SU-DHL-6 (cell line): ENCODE measurements at regions not wholly inside any gene's neighbourhood (a gene's known extent, or its start where the extent isn't known, plus 50 kb on each side); places are given as distances from the start of the nearest gene placed in this dataset.

Source experiments
- H2AFZ ChIP-seq: fragments of 200-600 bp; sonication (generic); 2 replicates; pipeline ENCODE4 v1.6.1; 2014; ENCODE audit warnings: low read depth, mild to moderate bottlenecking, moderate library complexity, mixed read lengths, antibody characterized with exemption, low read length; ENCODE audit not compliant: severe bottlenecking
- H3F3A ChIP-seq: fragments of 200-600 bp; shearing (Covaris generic); 2 replicates; pipeline ENCODE4 v1.6.0; 2016; ENCODE audit warnings: antibody characterized with exemption, mild to moderate bottlenecking; ENCODE audit not compliant: insufficient read depth
- H3K27ac ChIP-seq: fragments of 200-600 bp; sonication (generic); 2 replicates; pipeline ENCODE4 v1.5.1; 2016; ENCODE audit warnings: low read depth, mild to moderate bottlenecking, low read length, moderate library complexity, mixed read lengths
- H3K27me3 ChIP-seq: fragments of 200-600 bp; sonication (generic), shearing (Covaris generic); 2 replicates; pipeline ENCODE4 v1.6.0; 2014; ENCODE audit warnings: mild to moderate bottlenecking, low read length
- H3K36me3 ChIP-seq: fragments of 200-600 bp; sonication (generic); 2 replicates; pipeline ENCODE4 v1.6.1; 2014; ENCODE audit warnings: mild to moderate bottlenecking, low read length, mixed read lengths
- H3K4me2 ChIP-seq: fragments of 300-600, 200-600 bp; shearing (Covaris generic), sonication (generic); 2 replicates; pipeline ENCODE4 v1.6.0; 2014; ENCODE audit warnings: low read length, low read depth, mild to moderate bottlenecking; ENCODE audit not compliant: poor library complexity, severe bottlenecking
- H3K4me3 ChIP-seq: fragments of 200-600 bp; sonication (generic); 2 replicates; pipeline ENCODE4 v1.5.1; 2014; ENCODE audit warnings: antibody characterized with exemption, low read length, mild to moderate bottlenecking, mixed read lengths; ENCODE audit not compliant: insufficient read depth, poor library complexity, severe bottlenecking
- H3K79me2 ChIP-seq: fragments of 200-600 bp; sonication (generic); 2 replicates; pipeline ENCODE4 v1.6.1; 2014; ENCODE audit warnings: mild to moderate bottlenecking, low read length, moderate library complexity; ENCODE audit not compliant: insufficient read depth
- H3K9ac ChIP-seq: fragments of 200-600 bp; sonication (generic); 2 replicates; pipeline ENCODE4 v1.7.0; 2014; ENCODE audit warnings: mild to moderate bottlenecking, low read length
- H3K9me2 ChIP-seq: fragments of 200-600 bp; sonication (generic); replicated peaks from 2 replicates; pipeline ENCODE4 v1.6.1; 2014; ENCODE audit warnings: low read length; ENCODE audit not compliant: insufficient read depth
- H3K9me3 ChIP-seq: fragments of 200-600 bp; sonication (generic); 2 replicates; pipeline ENCODE4 v1.6.1; 2014; ENCODE audit warnings: low read length, mixed read lengths; ENCODE audit not compliant: insufficient read depth
- H4K20me1 ChIP-seq: fragments of 200-600 bp; sonication (generic); 2 replicates; pipeline ENCODE4 v1.6.1; 2014; ENCODE audit warnings: low read depth, mild to moderate bottlenecking, antibody characterized with exemption, low read length, moderate library complexity, mixed read lengths
- EZH2phosphoT487 ChIP-seq: fragments of 200-600 bp; sonication (generic), shearing (Covaris generic); conservative IDR thresholded peaks from 2 replicates; pipeline ENCODE4 v1.6.1; 2018; ENCODE audit warnings: mild to moderate bottlenecking, antibody characterized with exemption, low read length, moderate library complexity, mixed read lengths
- TF ChIP-seq, protein P1 (sequence below): fragments of 200-600 bp; sonication (generic); IDR thresholded peaks from one replicate; pipeline ENCODE4 v1.5.1; 2017; ENCODE audit warnings: antibody characterized with exemption, mild to moderate bottlenecking, low read length, moderate library complexity; ENCODE audit not compliant: insufficient read depth, poor library complexity, severe bottlenecking

DNA sequence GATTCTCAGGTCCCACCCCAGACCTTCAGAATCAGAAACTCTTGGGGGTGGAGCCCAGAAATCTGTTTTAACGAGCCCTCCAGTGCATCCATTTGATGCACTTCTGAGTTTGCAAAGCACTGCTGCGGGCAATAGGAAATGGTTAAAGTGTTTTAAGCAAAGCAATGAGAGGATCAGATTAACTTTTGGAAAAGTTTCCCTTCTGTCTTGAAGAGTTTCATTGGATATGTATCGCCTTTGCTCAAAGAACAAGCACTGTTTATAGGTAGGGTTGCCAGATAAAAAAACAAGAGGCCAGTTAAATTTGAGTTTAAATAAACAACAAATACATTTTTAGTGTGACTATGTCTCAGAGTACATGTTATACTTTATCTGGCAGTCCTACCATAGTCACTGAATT lies 226.0 kb downstream of the BMP7 start:
- no peak overlapping the region for H2AFZ ChIP-seq
- no peak overlapping the region for H3K4me2 ChIP-seq
- H3K9me3 ChIP-seq: no peaks in the 10 kb centered on the region

DNA sequence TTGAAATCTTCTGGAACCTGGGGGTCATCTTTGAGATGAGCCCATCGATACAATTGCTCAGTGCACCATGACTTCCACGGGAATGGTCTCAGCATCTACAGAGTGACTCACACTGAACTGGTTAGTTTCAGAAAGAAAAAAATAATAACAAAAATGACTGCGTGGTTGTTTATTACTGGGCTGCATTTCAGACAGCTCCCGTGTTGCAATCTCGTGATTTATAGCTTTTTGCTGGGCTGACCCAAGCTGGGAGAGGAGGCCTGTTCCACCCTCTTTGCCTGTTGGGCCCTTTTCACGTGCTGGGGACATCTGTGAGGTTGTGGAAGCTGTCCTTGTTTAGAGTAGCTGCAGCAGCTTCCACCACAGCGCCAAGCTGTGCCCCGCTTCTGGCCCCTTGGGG lies 225.5 kb downstream of the BMP7 start:
- H3F3A ChIP-seq: no peaks in the 10 kb centered on the region
- no peaks in the 10 kb centered on the region for H3K9me2 ChIP-seq
- H4K20me1 ChIP-seq: no peaks in the 10 kb centered on the region
- no peak overlapping the region for H2AFZ ChIP-seq
- H3K27ac ChIP-seq: no peak overlapping the region
- 0 out of 2 replicates have a peak, but pooled peaks cover 3% of the 10 kb centered on the region for H3K27me3 ChIP-seq
- no peaks in the 10 kb centered on the region for H3K36me3 ChIP-seq
- TF ChIP-seq EZH2phosphoT487: no peak
- TF ChIP-seq, protein P1, sequence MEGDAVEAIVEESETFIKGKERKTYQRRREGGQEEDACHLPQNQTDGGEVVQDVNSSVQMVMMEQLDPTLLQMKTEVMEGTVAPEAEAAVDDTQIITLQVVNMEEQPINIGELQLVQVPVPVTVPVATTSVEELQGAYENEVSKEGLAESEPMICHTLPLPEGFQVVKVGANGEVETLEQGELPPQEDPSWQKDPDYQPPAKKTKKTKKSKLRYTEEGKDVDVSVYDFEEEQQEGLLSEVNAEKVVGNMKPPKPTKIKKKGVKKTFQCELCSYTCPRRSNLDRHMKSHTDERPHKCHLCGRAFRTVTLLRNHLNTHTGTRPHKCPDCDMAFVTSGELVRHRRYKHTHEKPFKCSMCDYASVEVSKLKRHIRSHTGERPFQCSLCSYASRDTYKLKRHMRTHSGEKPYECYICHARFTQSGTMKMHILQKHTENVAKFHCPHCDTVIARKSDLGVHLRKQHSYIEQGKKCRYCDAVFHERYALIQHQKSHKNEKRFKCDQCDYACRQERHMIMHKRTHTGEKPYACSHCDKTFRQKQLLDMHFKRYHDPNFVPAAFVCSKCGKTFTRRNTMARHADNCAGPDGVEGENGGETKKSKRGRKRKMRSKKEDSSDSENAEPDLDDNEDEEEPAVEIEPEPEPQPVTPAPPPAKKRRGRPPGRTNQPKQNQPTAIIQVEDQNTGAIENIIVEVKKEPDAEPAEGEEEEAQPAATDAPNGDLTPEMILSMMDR: no peak
- no peak overlapping the region for H3K4me3 ChIP-seq
- H3K4me2 ChIP-seq: no peak overlapping the region
- H3K9ac ChIP-seq: no peak overlapping the region
- H3K9me3 ChIP-seq: no peaks in the 10 kb centered on the region
- H3K79me2 ChIP-seq: no peaks in the 10 kb centered on the region

More for the DNA sequence above, 226.0 kb downstream of the BMP7 start:
- Histone ChIP-seq H3K9me2 (no peaks in the 10 kb centered on the region), H3K4me3 (no peak overlapping the region), H3K27ac (no peak overlapping the region), H3F3A (no peaks in the 10 kb centered on the region), H3K79me2 (no peaks in the 10 kb centered on the region), H3K9ac (no peak overlapping the region), H4K20me1 (no peaks in the 10 kb centered on the region), H3K36me3 (no peaks in the 10 kb centered on the region), H3K27me3 (0 out of 2 replicates have a peak, but pooled peaks cover 3% of the 10 kb centered on the region)
- no peak for TF ChIP-seq EZH2phosphoT487
- TF ChIP-seq, protein P1: no peak

DNA sequence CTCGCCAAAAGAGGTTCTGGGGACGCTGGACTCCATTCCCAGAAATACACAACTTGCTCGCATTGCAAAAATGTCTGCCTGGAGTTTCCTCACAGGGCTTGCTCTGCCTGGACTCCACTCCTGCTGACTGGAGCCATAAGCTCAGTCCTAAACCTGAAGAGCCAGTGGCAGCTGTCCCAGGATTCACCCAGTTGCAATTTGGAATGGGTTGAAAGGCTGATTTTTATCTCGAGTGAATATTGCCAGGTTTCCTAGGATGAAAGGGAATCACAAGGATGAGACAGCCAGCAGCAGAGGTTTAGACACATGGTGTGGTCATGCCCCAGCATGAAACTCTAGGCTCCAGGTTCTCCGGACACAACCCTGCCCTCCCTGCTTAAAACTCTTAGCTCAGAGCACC lies 223.3 kb downstream of the BMP7 start:
- Histone ChIP-seq H3K79me2 (no peaks in the 10 kb centered on the region), H3K27me3 (0 out of 2 replicates have a peak, but pooled peaks cover 3% of the 10 kb centered on the region), H3K27ac (no peak overlapping the region)

DNA sequence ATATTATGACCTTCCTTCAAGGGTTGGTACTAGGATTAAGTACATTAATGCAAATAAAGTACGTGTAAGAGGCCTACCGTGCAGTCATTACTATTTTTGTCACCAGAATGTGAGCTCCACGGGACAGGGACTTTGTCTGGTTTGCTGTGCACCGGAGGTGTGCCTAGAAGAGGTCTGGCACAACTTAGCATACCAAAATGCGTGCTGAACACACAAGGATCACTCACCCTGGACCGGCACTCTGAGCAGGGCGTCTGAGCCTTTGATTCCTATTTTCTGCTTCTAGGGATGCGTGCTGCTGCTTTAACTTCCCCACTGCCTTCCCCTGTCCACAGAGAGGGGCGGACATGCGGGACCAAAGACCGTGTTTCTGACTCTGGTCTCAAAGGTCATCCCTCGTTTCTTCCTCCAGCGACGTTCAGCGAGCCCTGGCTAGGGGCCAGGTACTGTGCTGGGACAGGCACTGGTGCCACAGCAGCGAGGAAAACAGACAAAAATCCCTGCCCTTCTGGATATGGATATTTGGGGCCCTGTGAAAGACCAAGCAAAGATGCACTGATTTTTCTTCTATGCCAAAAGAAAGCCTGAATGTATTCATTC lies 222.7 kb downstream of the BMP7 start:
- H3K4me2 ChIP-seq: no peak overlapping the region
- H3K9me3 ChIP-seq: no peaks in the 10 kb centered on the region

More for the DNA sequence above, 223.3 kb downstream of the BMP7 start:
- Histone ChIP-seq H3K36me3 (no peaks in the 10 kb centered on the region), H3K9me2 (no peaks in the 10 kb centered on the region), H2AFZ (no peak overlapping the region), H4K20me1 (no peaks in the 10 kb centered on the region), H3K4me3 (no peak overlapping the region), H3K9me3 (no peaks in the 10 kb centered on the region), H3F3A (no peaks in the 10 kb centered on the region), H3K9ac (no peak overlapping the region), H3K4me2 (no peak overlapping the region)
- TF ChIP-seq EZH2phosphoT487: no peak

More for the DNA sequence above, 222.7 kb downstream of the BMP7 start:
- Histone ChIP-seq H3K79me2 (no peaks in the 10 kb centered on the region), H3F3A (no peaks in the 10 kb centered on the region), H3K4me3 (no peak overlapping the region), H4K20me1 (no peaks in the 10 kb centered on the region), H3K36me3 (no peaks in the 10 kb centered on the region), H3K27ac (no peak overlapping the region), H3K9ac (no peak overlapping the region), H3K27me3 (0 out of 2 replicates have a peak, but pooled peaks cover 3% of the 10 kb centered on the region), H2AFZ (no peak overlapping the region), H3K9me2 (no peaks in the 10 kb centered on the region)
- no peak for TF ChIP-seq EZH2phosphoT487
- TF ChIP-seq, protein P1: no peak
